DMS 273 treated with DMSO at 0.1 percent for 48 hours (cell line): ENCODE measurements at regions not wholly inside any gene's neighbourhood (a gene's known extent, or its start where the extent isn't known, plus 50 kb on each side); places are given as distances from the start of the nearest gene placed in this dataset.

Source experiments
- DNase-seq: peaks from one replicate; lab custom pipeline; 2025; lab: John Stamatoyannopoulos, UW

- DNase-seq = no peak
Measured at GRCh38 chr13:22655106-22655852, 525.5 kb upstream of the SGCG start.

DNA sequence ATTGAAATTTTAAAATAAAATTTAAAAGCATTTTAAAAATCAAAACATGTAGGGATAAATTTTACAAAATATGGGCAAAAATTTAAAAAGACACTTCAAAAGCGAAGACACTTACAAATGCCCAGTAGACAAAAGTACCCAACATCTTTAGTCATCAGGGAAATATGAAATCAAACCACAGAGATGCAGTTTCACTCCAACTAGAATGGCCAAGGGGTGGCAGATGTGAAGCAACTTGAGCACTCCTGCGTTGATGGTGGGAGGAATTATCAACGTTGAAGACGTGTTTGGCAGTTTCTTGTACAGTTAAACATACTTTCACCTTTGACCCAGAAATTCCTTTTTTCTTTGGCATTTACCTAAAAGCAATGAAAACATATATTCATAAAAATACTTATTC, 518.0 kb upstream of the SGCG start:
- no peak for DNase-seq

GRCh38 chr13:22665506-22665905, 515.3 kb upstream of the SGCG start:
- DNase-seq = peak; percentile 0

DNA sequence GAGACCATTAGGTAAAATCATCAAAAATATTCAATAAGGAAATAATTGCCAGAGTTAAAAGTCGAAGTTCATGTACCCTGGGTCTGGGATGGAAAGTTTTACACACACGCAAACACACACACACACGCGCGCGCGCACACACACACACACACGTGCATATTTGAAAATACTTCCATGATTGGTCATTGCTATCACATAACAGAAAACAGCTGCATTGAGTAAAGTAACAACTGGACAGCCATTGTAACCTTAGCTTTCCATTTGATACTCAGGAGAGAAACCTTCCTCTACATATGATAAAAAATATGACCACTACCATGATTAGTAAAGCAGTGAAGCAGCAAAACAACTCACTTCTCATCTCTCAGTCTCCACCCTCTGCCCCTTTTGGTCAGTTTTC, 490.0 kb upstream of the SGCG start:
- no peak for DNase-seq

GRCh38 chr13:22693691-22694090, 487.1 kb upstream of the SGCG start:
- DNase-seq = no peak

- no peak for DNase-seq
Measured at GRCh38 chr13:22696433-22696832, 484.3 kb upstream of the SGCG start.

DNA sequence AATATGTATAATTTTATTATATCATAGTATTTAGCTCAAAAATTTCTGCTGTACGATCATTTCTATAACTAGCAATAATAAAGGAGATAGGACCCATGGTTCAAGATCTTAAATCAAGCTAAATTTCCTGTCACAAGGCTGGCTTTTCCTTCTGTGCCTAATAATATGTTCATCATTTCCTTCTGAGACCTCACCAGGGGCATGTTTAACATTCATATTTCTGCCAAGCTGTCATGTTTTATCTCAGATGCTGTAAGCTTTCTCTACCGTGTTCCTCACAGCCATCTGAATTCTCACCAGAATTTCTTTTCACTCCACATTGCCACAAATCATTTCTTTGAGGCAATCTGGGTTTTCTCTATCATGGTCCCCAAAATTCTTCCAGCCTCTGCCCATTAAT, 482.3 kb upstream of the SGCG start:
- DNase-seq = no peak

DNA sequence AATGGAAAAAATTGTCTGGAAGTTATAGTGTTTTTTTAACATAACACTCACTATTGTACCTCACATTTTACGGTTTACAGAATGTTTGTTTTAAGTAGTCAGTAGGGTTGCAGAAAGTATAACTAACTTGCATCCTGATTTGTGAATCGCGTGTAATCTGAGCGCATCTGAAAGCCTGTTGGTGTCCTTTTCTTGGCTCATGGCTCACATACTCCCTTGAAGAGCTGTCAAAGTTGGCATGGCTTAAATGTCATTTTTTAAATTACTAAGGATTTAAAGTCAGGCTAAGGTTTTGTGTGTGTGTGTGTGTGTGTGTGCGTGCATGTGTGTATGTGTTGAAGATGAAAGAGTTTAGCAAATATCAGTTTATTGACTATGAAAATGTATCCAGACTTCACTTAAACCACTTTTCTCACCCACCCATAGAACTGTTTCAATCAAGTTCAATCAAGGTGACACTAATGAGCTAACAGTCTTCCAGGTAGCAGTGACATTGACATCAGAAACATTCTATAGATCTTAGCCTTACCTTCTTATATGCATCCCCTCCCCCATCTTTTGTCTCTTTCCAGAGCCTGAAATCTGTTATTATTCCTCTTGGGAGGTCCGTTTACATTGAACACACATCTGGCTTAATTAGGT, 480.4 kb upstream of the SGCG start:
- DNase-seq = no peak

GRCh38 chr13:22703601-22704209, 477.1 kb upstream of the SGCG start:
- no peak for DNase-seq

DNA sequence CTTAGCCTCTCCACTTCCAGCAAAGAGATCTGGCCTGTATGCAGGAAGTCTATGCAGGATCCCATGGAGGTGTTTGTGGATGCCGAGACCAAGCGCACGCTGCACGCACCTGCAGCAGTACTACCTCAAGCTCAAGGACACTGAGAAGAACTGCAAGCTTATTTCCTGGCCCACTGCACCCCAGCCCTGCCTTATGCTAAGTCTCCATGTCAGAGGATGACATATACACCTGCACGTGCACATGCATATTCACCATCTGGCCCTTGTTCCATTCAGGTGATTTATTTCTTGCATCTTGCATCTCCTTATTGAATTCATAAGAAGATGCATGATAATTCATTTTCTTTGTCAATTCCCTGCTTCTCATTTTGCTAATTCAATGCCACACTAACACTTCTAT, 472.8 kb upstream of the SGCG start:
- no peak for DNase-seq

DNA sequence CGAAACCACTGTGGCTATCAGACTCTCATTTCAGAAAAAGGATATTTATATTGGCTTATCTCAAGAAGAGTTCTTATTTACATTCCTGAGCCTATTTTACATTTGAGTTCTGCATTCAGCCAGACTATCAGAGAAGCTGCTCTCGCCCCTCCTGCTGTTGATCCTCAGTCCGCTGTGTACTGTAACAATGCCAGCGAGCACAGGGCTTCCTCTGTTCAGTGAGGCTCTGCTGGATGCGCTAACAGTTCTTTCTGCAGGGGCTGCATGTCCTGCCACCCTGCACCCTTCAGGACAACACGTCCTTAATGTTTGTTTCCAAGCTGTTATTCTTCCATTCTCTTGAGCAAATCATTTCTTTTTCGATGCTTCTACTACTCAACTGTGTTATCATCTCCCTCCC, 463.7 kb upstream of the SGCG start:
- DNase-seq = no peak

GRCh38 chr13:22726726-22727125, 454.1 kb upstream of the SGCG start:
- DNase-seq = no peak

GRCh38 chr13:22735011-22735995, 445.5 kb upstream of the SGCG start:
- DNase-seq = no peak

- no peak for DNase-seq
Measured at GRCh38 chr13:22736084-22736767, 444.6 kb upstream of the SGCG start.

DNA sequence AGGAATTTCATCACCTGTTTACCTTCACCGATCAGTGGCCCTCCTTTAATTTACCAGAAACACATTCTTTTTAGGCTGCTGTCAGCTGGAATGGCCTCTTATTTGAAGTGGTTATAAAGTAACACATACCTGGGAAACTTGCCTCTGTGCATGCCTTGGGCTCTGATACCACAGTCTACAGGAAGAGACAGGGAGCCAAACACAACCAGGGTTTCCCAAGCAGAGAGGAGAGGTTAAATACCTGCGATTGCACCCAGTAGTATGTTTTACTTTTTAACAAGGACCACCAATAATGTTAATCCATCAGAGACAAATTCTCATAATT, 444.0 kb upstream of the SGCG start:
- no peak for DNase-seq

DNA sequence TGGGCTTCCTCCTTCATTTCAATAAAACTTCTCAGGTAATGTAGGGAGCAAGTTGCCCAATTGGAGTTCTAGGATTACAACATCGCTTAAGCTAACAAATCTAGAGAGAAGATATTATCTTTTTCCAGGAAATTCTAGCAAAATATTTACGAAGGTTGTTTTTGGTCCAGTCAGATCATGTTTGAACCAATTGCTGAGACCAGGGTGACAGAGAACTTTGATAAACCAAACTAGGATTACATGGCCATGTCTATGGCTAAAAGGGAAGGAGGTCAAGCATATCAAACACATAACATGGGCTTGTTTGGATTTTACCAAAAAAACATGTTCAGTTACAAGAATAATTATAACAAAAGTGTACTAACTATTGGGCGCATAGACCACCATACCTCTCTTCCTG, 442.4 kb upstream of the SGCG start:
- no peak for DNase-seq

DNA sequence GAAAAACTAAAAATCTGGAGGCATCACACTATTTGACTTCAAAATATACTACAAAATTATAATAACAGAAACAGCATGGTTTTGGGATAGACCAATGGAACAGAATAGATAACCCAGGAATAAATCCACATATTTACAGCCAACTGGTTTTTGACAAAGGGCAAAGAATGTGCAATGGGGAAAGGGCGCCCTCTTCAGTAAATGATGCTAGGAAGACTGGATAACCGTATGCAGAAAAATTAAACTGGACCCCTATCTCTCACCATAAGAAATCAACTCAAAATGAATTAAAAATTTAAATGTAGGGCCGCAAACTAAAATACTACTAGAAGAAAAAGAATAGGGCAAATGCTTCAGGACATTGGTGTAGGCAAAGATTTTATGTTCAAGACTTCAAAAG, 440.5 kb upstream of the SGCG start:
- DNase-seq = no peak

- no peak for DNase-seq
Measured at GRCh38 chr13:22744688-22745452, 435.9 kb upstream of the SGCG start.

- no peak for DNase-seq
Measured at GRCh38 chr13:22748866-22749577, 431.8 kb upstream of the SGCG start.

DNA sequence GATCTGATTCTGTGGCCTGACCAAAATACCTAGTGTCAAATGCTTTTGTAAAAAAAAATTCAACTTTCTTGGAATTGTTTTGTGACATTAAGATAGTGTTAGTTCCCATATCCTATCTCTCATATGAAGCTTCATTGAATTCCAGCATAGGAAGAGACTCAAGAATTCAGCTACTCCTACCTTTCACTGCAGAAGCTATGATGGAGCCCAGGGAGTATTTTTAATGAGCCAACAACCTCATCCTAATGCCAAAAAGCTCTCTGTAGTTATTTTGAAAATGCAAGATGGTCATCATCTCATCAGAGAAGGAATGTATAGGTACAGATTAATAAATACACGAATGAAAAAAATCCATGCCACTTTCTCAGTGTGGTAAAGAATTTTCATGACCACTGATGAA, 431.2 kb upstream of the SGCG start:
- no peak for DNase-seq
